ENCODE measurements at regions not wholly inside any gene's neighbourhood (a gene's known extent, or its start where the extent isn't known, plus 50 kb on each side); places are given as distances from the start of the nearest gene placed in this dataset.
"Not testable (repeated sequence)": the region's sequence is repeated elsewhere in the genome, so short reads cannot be mapped to it uniquely, and the experiment has no call there.

DNA sequence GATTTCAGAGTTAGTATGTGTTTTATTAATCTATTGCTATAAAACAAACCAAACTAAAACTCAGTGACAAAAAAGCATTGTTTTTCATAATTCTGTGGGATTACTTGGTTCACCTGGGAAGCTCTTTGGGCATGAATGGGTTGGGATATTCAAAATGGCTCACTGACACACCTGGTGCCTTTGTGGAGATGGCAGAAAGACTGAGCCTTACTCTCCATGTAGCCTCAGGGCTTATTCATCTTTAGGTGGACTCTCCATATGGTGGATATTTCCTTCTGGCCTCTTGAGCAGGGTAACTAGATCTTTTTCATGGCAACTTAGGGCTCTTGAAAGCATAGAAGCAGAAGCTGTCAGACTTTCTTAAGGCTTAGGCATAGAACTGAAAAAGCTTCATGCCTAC, 1102.8 kb upstream of the SEL1L start:
- DNase-seq, result no peak

DNA sequence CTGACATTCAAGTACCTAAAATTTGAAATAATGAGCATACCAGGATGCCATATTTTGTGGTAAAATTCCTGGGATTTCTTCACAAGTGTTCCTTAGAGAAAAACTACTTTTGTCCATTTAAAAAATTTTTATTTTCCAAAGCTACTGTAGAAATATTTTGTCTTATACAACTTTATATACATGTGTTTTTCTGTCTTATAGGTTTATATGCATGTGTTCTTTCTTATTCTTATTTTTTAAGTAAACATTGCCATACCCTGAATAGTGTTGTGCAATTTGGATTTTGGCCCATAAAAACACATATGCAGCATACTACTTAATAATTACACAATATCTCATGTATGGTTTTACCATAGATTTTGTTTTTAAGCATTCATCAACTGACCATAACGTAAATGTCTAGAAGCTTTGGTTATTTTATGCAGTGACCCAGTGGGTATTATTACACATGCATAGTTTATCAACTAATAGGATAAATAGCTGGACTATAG, 1107.4 kb upstream of the SEL1L start:
- no peak for DNase-seq

DNA sequence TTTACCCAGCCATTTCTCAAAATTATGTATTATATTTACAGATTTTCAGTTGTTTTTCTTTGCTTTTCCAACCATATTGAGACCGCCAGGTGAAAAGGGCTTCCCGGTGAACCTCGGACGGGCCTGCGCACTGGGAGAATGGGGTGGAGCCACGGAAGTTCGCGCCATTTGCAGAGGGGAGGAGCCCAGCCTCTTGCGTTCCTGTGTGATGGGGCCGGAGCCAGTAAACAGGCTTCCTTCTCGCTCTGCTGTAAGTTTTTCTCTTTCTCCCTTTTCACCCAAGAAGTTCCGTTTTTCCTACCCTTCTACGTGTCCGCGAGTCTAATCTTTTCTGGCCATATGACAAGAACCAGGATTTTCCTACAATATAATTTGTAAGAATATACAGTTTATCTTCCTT, 1108.8 kb upstream of the SEL1L start:
- DNase-seq, result peak in 1 of 2 experiments; percentile 3

DNA sequence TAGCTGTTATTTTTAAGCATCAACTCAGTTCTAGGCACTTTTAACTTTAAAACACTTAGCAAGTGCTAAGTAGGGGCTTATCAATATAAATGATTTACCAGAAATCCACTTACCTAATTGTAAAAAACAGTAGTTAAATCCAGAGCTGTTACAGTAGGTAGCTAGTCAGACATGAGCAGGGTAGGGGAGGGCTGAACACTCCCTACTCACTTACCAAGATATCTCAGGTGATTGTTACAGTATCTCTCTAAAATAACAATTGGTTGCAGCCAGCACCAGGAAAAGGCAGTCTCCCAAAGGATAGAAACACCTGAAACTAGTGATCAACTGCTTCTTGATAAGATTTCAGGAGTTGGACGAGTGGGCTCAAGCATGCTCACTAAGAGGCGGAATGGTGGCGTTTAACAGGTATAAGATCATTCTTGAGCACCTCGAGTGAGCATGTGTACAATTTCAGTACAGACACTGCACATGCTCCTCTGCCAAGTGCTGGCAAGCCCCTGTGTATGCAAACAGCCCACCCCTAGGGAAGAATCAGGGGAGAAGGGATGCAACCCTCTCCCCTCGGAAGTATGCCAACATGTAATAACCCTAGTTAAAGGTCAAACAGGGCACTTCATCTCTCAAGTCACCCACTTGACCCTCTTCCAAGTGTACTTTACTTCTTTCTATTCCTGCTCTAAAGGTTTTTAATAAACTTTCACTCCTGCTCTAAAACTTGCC, 1113.6 kb upstream of the SEL1L start:
- DNase-seq, result no peak

DNA sequence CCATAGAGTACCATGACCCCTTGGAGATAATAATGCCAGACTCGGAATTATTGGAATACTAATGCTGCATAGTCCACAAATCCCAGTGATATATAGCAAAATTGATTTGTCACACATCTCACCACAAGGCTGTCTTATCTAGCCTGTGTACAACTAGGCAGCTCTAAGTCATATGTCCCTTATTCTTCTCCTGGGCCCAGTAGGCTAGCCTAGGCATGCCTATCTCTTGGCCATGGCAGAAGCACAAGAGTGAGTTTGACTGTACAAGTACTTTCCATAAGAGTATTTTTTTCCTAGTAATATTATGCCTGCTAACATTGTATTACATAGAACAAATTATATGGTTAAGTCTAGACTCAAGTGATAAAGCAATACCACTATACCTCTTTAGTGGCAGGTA, 1122.1 kb upstream of the SEL1L start:
- DNase-seq, result no peak

DNA sequence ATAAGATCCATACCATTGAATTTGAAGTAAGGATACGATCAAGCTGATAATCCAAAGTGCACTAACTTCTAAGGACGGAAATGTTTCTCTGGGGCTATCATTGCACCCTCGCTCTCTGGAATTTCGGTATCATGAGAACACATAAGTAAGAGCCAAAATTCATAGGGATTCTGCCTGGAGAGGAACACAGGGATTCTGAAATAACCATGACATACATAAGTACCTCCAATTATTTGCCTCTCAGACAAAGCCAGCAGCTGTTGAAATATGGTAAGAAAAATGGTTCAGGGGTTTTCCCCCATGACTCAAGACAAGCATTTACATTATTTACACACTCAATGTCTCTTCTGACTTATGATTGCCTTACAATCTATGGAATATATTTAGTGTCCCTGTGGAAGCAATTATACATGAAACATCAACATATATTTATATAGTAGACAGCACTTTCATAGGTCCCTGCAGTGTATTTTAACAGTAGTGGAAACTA, 1123.6 kb upstream of the SEL1L start:
- DNase-seq, result no peak

DNA sequence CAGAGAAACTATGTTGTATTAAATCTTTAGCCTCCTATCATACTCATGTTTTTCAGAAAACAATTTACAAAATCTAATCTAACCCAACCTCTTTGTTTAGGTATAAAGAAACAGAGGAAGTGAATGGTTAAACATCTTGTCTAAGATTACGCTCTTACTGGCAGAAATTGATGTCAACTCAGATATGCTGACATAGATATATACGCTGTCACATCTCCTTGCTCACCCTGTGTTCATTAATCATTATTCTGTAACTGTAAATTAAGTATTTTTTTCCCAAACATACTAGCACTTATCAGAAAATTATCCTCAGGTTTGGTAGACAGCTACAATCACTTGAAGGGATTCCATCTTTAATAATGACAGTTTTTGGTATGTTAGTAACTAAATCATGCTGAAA, 1127.6 kb upstream of the SEL1L start:
- no peak for DNase-seq

DNA sequence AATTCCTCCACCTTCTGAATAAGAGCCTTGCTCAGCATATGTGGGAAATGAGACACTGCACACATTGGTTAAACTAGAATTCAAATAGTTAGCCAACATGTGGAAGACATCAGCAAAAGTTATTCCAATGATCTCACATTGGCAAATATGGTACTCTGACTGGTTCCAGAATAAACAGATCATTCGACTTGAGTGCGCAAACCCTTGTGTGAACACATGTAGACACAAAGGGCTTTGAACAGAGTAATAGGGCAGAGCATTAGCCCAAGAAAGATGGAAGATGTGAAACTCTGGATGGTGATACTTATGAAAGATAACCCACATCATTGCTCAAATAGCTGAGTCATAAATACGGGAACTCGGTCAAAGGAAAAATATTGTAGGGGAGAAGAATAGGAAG, 1133.4 kb upstream of the SEL1L start:
- DNase-seq, result no peak

DNA sequence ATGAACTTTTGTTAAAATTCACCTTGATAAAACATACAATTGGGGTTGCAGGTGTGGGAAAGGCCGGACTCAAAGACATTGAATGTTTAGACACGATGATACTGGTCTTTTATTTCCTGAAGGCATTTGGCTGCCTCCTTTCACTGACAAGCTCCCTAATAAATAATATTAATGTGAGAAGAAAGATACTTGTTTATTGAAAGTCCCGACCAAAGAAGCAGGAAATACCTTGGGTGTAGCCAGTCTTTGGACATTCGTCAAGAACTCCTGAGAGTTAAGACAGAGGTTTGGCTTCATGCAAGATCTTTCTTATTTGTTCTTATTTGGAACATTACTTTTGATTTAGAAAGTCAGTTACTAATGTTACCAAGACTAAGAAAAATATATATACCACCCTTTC, 1133.8 kb upstream of the SEL1L start:
- no peak for DNase-seq

DNA sequence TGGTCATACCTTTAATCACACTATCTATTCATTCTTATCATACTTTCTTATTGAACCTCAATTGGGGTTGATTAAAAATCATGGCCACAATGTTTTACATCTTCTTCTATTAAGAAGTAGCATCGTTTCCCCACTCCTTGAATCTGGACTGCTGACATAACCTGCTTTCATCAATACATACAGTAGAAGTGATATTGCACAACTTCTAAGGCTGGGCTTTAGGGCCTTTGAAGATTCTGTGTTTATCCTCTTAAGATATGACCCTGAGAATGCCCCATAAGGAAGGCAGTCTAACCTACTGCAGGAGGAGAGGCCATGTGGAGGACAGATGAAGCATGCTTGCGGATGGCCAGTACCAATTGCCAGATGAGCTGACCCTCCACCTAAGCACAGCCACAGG, 1142.8 kb upstream of the SEL1L start:
- no peak for DNase-seq

DNA sequence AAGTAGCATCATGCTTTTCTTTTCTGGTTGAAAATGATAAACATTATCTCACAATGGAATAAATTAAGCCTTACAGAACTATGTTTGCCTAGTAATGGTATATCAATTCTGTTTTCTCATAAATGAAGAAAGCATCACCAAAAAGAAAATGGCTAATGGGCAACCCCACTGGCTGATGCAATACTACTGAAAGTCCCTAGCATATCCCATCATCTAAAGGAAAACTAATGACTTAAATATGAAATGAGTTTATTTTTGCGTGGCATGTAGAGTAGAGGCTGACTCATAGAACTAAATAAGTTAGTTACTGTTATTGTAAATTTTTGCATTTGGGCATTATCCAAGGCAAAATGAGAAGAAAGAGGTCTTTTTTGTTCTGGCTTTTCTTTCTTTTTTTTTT, 1156.3 kb upstream of the SEL1L start:
- DNase-seq, result no peak

DNA sequence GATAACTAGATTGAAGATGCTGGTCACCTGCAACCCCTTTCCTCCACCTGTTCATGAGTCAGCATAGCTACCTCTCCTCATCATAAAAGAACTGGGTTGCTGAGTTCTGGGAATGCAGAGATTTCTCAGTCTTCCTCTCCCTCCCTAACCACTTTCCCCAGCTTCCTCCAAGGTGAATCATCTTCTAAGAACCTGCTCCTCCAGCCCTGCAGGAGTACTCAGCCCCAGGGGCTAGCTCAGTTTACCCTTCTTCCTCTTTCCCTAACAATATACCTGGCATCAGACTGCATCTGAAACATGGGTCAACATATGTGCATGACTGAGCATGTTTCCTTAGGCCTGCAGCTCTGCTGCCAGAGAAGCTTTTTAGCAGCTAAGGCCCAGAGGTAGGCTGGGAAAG, 1157.5 kb upstream of the SEL1L start:
- not testable (repeated sequence) for DNase-seq

DNA sequence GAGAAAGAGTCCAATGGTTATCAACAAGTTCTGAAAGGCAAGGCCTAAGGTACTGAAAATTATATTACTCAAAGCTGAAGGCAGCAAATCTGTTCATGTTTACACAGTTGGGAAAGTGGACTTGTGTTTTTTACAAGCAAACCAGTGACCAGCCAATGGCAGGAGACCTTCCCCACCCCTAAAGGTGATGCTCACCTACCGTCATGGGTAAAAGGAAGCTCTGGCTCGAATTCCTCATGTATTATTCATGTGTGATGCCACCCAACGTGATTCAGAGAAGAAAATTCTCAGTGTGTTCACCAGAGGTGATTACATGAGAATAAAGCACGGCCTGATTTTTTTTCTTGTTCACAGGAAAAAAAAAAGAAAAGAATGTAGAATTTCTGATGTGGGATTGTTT, 1161.2 kb upstream of the SEL1L start:
- DNase-seq, result no peak

DNA sequence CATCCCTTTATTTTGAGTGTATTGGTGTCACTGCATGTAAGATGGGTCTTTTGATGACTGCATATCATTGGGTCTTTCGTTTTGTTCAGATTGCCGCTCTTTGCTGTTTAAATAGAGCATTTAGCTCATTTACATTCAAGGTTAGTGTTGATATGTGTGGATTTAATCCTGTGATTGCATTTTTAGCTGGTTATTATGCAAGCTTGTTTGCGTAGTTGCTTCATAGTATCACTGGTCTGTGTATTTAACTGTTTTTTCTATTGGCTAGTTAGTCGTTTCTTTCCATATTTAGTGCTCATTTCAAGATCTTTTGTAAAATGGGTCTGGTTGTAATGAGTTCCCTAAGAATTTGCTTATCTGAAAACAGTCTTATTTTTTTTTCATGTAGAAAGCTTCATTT, 1170.6 kb upstream of the SEL1L start:
- no peak for DNase-seq

DNA sequence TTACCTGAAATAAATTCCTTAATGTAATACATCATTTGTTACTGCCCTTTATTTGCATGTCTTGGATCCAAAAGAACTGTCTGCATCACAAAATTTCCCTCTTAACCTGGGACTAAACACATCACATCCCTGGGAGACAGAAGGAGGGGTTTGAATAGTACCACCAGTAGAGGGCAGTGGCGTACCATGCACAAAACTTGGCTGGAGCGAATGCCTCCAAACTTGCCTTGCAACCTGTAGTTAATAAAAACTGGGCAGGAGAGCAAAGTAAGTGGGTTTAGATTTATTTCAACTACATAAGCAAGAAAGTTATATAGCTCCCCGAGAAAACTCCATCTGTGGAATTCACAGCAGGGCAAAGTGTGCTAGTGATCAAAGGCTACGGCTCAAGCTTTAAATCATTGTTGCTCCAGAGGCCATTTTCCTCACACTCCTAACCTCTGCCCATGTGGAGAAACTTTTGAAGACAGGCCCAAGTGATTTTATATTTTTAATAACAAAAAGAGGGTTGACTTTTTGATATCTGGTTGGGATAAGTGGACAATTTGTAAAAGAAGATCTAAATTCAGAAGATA, 1176.7 kb upstream of the SEL1L start:
- peak; percentile 49 to 56 for DNase-seq

DNA sequence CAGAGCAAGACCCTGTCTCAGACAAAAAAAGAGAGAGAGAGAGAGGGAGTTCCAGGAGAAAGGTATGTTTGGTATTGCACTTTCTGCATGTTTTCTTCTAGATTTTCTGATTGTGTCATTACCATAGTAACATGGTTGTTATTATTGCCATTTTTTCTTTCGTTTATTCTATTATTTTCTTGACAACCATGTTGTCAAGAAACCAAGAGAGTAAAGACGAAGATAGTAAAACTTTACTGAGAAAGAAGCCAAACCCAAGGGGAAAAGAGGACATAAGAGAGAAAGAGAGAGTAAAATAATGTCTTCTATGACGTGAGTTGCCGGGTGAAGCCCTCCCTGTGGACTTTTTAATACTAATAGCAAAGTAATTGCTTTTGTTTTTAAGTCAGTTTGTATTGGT, 1186.0 kb upstream of the SEL1L start:
- no peak for DNase-seq

DNA sequence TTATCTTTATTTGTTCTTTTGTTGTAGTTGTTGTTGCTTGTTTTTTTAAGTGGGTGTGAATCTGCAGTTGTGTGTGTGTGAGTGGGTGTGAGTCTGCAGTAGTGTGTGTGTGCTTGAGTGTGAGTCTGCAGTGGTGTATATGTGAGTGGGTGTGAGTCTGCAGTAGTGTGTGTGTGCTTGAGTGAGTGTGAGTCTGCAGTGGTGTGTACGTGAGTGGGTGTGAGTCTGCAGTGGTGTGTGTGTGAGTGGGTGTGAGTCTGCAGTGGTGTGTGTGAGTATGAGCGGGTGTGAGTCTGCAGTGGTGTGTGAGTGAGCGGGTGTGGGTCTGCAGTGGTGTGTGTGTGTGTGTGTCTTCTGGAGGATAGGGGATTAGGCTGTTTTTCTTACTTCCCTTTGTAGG, 1186.8 kb upstream of the SEL1L start:
- no peak for DNase-seq

DNA sequence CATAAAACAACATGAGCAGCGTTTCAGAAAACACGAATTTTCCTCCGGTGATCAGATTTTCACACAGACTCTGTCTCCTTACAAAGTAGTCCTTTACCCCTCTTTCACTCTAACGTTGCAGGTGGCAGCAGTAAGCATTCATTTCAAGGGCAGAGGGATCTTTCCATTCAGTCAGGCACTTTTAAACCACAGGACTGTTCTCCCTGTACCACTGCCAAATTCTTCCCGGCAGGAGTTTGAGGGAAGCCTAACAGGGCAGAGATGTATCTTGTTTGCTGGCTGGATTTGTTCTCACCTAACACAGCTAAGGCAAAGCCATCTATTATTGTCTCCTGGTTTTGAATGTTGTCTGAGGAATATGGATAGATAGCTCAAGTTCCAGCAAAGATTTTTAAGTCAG, 1187.3 kb upstream of the SEL1L start:
- DNase-seq, result no peak

DNA sequence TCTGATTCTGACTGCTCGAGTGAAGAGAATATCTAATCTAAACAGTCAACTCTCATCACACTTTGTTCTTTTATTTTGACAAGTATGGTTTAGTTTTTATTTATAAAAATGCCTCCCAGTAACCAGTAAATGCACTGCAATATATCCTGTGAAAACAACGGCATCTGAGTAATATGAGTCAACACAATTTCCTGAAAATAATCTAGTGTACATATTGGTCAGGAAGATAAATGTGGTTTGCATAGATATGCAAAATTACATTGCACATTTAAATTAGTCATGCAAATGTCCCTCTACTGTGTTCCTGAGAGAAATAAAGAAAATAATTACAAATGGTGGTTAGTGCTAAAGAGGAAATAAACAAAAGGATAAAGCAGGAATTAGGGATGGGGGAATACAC, 1190.7 kb upstream of the SEL1L start:
- no peak for DNase-seq

DNA sequence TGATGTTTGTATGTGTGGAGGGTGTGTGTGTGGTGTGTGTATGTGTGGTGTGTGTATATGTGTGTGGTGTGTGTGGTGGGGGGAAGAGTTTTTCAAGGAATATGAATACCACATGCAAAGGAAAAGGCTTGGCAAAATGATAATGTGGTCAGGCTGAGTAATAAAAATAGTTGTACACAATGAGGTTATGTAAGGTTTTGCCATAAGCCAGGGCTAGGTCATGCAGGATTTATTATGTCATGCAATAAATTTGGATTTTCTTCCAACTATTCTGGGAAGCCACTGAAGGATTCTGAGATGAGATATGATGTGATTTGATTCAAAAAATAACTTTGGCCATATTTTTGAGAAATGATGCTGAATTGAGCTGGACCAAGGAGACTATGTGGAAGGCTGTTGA, 1191.6 kb upstream of the SEL1L start:
- DNase-seq, result no peak

DNA sequence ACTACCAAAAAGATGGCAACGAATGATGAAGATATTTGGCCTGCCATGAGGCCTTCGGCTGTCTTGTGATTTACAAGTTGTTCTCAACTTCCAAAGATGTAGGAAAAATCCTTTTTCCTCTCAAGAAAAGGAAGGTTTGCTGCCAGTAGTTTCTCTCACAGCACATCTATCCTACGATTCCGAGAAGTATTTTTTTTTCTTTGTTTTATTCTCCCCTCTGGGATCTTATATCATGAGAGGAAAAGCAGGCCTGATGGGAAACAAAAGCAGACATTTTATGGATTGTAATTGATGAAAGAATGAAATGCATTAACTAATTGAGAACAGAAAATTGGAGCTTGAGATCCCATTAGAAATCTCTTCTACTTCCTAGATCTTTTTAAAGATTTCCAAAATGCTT, 1197.9 kb upstream of the SEL1L start:
- DNase-seq, result no peak

DNA sequence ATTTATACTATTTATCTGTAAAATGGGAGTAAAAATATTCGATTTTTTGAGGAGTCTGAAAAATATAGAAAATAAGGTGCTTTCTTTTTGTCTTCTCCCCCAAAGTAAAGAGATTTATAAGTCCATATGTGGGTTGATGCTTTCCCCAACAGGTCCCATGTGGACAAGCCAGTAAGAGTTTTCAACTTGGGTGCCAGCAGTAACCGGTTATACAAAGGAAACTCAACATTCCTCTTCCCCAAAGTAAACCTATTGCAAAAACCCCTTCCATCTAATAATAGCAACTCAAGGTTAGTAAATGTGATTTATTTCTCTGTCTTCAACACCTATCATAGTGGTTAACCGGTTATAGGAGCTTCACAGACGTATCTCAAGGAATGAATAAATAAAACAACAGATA, 1206.9 kb upstream of the SEL1L start:
- DNase-seq, result no peak

DNA sequence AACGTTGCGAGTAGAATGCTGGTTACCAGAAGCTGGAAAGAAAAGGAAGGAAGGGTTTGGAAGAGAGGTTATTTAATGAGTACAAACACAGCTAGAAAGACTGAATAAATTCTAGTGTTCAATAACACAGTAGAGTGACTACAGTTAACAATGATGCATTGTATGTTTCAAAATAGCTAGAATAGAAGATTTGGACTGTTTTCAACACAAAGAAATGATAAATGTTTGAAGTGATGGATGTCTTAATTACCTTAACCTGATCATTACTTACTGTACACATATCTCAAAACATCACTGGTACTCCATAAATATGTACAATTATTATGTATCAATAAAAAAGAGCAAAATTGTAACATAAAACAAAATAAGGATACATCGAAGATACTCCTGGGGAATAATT, 1221.8 kb upstream of the SEL1L start:
- no peak for DNase-seq

DNA sequence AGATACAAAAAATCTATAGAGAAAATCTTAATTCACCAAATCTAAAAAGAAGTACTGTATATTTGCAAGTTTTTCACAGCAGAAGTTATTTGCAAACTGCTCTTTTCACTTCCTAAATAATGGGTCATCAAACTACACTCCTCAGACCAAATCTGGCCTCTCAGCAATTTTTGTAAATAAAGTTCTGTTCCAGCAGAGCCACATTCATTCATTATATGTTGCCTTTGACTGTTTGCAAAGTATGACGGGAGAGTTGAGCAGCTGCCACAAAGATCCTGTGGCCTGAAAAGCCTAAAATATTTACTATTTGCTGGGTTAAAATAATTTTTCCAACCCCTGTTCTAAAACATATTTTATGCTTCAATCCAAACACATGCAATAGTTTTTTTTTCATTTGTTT, 1222.3 kb upstream of the SEL1L start:
- no peak for DNase-seq

DNA sequence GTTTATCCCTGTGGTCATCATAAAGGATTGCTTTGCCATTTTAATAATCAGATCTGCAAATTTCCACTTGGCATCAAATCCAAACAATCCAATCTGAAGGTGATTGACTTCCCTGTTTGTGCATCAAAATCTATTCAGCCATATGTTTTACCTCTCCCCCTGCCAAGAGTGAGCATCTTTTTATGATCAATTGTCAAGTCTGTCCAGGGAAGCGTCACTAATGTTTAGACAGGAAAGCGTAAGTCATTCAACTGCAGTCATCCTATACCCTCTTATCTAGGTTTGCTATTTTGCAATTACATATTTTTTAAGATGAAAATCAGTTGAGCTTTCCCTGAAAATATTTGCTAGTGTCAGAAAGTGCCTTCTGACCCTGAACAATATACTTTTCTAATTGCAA, 1224.1 kb upstream of the SEL1L start:
- DNase-seq, result no peak
